ENCODE measurements at regions not wholly inside any gene's neighbourhood (a gene's known extent, or its start where the extent isn't known, plus 50 kb on each side); places are given as distances from the start of the nearest gene placed in this dataset.

- no peaks in the 10 kb centered on the region for H3K4me1 ChIP-seq (replicated peaks in 1 of 2; ENCODE audit: control insufficient read depth in 2 of 2, insufficient read depth in 2 of 2, low read length in 2 of 2)
- H3K4me2 ChIP-seq (ENCODE audit: insufficient read depth, low read length) = no peak overlapping the region
- H4K20me1 ChIP-seq (replicated peaks; ENCODE audit: control insufficient read depth, insufficient read depth, low read length) = no peaks in the 10 kb centered on the region
- TF ChIP-seq ZNF263 (CRISPR knock-in tag; IDR thresholded peaks at IDR 0.05; ENCODE audit: borderline replicate concordance) (no peak), ZNF197 (CRISPR knock-in tag; IDR thresholded peaks at IDR 0.05; ENCODE audit: low read depth) (no peak), CHAMP1 (IDR thresholded peaks at IDR 0.05) (no peak), EHMT2 (IDR thresholded peaks at IDR 0.05) (no peak), CHD2 (IDR thresholded peaks at IDR 0.05; ENCODE audit: low read depth, low read length) (no peak), ZNF592 (IDR thresholded peaks at IDR 0.05) (no peak), KDM2B (CRISPR knock-in tag; IDR thresholded peaks at IDR 0.05) (no peak), ZNF766 (CRISPR knock-in tag; conservative IDR thresholded peaks at IDR 0.05) (no peak), PRPF4 (IDR thresholded peaks at IDR 0.05; ENCODE audit: insufficient read depth, low read depth, low read length, poor library complexity, severe bottlenecking) (no peak), FOS (IDR thresholded peaks at IDR 0.05; ENCODE audit: extremely low read depth, insufficient read length) (no peak), NCOR1 (IDR thresholded peaks at IDR 0.05) (no peak), TOE1 (IDR thresholded peaks at IDR 0.05; ENCODE audit: borderline replicate concordance) (no peak), TOE1 (CRISPR knock-in tag; IDR thresholded peaks at IDR 0.05; ENCODE audit: borderline replicate concordance, low read depth) (no peak), ZC3H4 (CRISPR knock-in tag; IDR thresholded peaks at IDR 0.05; ENCODE audit: borderline replicate concordance) (no peak), ZNF224 (CRISPR knock-in tag; IDR thresholded peaks at IDR 0.05) (no peak), XRCC5 (IDR thresholded peaks at IDR 0.05; ENCODE audit: low read depth, low read length) (no peak), NFATC3 (IDR thresholded peaks at IDR 0.05) (no peak), JUN (IDR thresholded peaks at IDR 0.05; ENCODE audit: borderline replicate concordance, low read depth, low read length) (no peak), JUN (CRISPR knock-in tag; IDR thresholded peaks at IDR 0.05; ENCODE audit: borderline replicate concordance) (no peak), SP2 (IDR thresholded peaks at IDR 0.05; ENCODE audit: extremely low read depth, low read depth, low read length, poor library complexity, severe bottlenecking) (no peak)
- ChIA-PET POLR2A (no interaction called here), CTCF (ENCODE audit: low intra/inter-chr PET ratio) (no interaction called here)
- H2AFZ ChIP-seq (ENCODE audit: low read depth, low read length) = no peak overlapping the region
- H3K79me2 ChIP-seq (ENCODE audit: control insufficient read depth, insufficient read depth, low read length) = no peaks in the 10 kb centered on the region
- no peaks in the 10 kb centered on the region for H3K9me3 ChIP-seq (replicated peaks; ENCODE audit: control insufficient read depth, insufficient read depth, low read depth, low read length)
- no peaks in the 10 kb centered on the region for H3K36me3 ChIP-seq (ENCODE audit: control insufficient read depth, insufficient read depth, low read length)
- intact Hi-C loops (cut with micrococcal nuclease) (no loop called here), in situ Hi-C loops (cut with MboI) (no loop called here)
- ATAC-seq = no peak
- DNase-seq (ENCODE audit: extremely low read depth in 1 of 4, low spot score in 3 of 4) = no peak
- H3K27me3 ChIP-seq (ENCODE audit: control insufficient read depth in 2 of 2, insufficient read depth in 2 of 2, low read length in 2 of 2) = peaks cover 8 to 36% of the 10 kb centered on the region in 2 experiments; a peak in 4 of 5 replicates
- no peak overlapping the region for H3K27ac ChIP-seq (ENCODE audit: extremely low read depth, low read depth, low read length)
- FAIRE-seq = no peak
- no TSS peak for BruUV-seq (replicated peaks)
- 16% methylated on average over 9 of the region's 9 CpGs for WGBS (ENCODE audit: insufficient coverage, low coverage, missing lambda C conversion rate)
- no peak overlapping the region for H3K4me3 ChIP-seq
- no peak overlapping the region for H3K9ac ChIP-seq (ENCODE audit: insufficient read depth in 1 of 2, low read depth in 2 of 2, low read length in 2 of 2)
- no peaks in the 10 kb centered on the region for H3K9me1 ChIP-seq (ENCODE audit: control insufficient read depth, insufficient read depth, low read length)
Measured at GRCh38 chr12:131482686-131483085, 228.2 kb upstream of the SFSWAP start.
